ENCODE measurements at regions not wholly inside any gene's neighbourhood (a gene's known extent, or its start where the extent isn't known, plus 50 kb on each side); places are given as distances from the start of the nearest gene placed in this dataset.

- Histone ChIP-seq H3K4me1 (no peaks in the 10 kb centered on the region), H3K4me3 (no peak overlapping the region), H3K27me3 (no peaks in the 10 kb centered on the region), H3K27ac (no peak overlapping the region), H3K36me3 (replicated peaks in 1 of 2; ENCODE audit: insufficient read depth in 1 of 2, low read depth in 2 of 2) (no peaks in the 10 kb centered on the region), H3K9me3 (no peaks in the 10 kb centered on the region)
- ATAC-seq: no peak
- intact Hi-C loops (cut with DNase I): no loop called here
- no peak for DNase-seq
- WGBS, 2 donors: 56 to 60% methylated on average over 3 of the region's 3 CpGs
- no peak for TF ChIP-seq POLR2A (IDR thresholded peaks at IDR 0.05)
- TF ChIP-seq, protein P1, sequence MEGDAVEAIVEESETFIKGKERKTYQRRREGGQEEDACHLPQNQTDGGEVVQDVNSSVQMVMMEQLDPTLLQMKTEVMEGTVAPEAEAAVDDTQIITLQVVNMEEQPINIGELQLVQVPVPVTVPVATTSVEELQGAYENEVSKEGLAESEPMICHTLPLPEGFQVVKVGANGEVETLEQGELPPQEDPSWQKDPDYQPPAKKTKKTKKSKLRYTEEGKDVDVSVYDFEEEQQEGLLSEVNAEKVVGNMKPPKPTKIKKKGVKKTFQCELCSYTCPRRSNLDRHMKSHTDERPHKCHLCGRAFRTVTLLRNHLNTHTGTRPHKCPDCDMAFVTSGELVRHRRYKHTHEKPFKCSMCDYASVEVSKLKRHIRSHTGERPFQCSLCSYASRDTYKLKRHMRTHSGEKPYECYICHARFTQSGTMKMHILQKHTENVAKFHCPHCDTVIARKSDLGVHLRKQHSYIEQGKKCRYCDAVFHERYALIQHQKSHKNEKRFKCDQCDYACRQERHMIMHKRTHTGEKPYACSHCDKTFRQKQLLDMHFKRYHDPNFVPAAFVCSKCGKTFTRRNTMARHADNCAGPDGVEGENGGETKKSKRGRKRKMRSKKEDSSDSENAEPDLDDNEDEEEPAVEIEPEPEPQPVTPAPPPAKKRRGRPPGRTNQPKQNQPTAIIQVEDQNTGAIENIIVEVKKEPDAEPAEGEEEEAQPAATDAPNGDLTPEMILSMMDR (IDR thresholded peaks at IDR 0.05): no peak
Measured at GRCh38 chr1:5690291-5690690, 301.9 kb downstream of the NPHP4 start.

- no peak overlapping the region for H3K4me3 ChIP-seq
- H3K27me3 ChIP-seq: no peaks in the 10 kb centered on the region
- intact Hi-C loops (cut with DNase I): no loop called here
- ATAC-seq: no peak
- DNase-seq: no peak
- WGBS, 2 donors: 60 to 61% methylated on average over 26 to 28 of the region's 28 CpGs
- H3K9me3 ChIP-seq: no peaks in the 10 kb centered on the region
- H3K4me1 ChIP-seq: no peaks in the 10 kb centered on the region
- no peak overlapping the region for H3K27ac ChIP-seq
- no peaks in the 10 kb centered on the region for H3K36me3 ChIP-seq (replicated peaks in 1 of 2; ENCODE audit: insufficient read depth in 1 of 2, low read depth in 2 of 2)
- TF ChIP-seq, protein P1 (IDR thresholded peaks at IDR 0.05): no peak
- no peak for TF ChIP-seq POLR2A (IDR thresholded peaks at IDR 0.05)
Measured at GRCh38 chr1:5688081-5689077, 303.8 kb downstream of the NPHP4 start.

DNA sequence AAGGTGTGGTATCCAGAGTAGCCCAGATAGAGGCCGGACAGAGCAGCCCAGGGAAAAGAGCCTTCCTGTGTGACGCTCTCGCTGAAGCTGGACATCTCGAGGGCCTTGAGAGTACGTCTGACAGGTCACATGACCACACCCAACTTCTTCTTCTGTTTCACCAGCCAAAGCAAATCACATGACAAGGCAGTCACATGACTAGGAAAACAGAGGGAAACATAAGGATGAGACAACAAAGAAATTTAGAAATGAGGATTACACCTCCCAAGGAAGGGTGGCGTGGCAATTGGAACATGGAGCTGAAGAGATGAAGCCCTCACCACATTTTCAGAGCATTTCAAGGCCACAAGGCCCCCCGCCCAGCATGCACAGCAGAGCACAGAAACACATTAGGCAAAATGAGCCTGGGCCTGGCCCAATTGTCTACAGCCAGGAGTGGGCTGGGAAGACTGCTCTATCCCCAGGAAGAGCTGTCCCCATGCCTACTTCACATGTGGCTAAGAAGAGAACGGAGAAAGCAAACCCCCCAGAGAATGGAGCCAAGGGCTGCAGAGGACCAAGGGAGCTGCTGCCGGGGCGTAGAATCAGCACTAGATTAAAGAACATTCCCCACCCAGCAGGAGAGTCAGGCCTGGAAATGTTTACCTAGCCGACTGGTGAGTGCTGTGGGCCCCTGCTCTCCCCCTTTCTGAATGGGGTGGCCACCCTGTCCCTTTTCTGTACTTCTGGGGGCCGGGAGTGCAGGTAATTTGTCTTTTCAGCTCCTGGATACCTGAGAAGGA lies 305.1 kb downstream of the NPHP4 start:
- WGBS, 2 donors: 80 to 85% methylated on average over 10 to 12 of the region's 12 CpGs
- no peak for ATAC-seq
- DNase-seq: no peak
- no peak overlapping the region for H3K4me3 ChIP-seq
- intact Hi-C loops (cut with DNase I): no loop called here
- no peaks in the 10 kb centered on the region for H3K4me1 ChIP-seq
- H3K27me3 ChIP-seq: no peaks in the 10 kb centered on the region
- H3K36me3 ChIP-seq (replicated peaks in 1 of 2; ENCODE audit: insufficient read depth in 1 of 2, low read depth in 2 of 2): no peaks in the 10 kb centered on the region
- TF ChIP-seq, protein P1 (IDR thresholded peaks at IDR 0.05): no peak
- TF ChIP-seq POLR2A (IDR thresholded peaks at IDR 0.05): no peak
- no peak overlapping the region for H3K27ac ChIP-seq
- H3K9me3 ChIP-seq: no peaks in the 10 kb centered on the region

DNA sequence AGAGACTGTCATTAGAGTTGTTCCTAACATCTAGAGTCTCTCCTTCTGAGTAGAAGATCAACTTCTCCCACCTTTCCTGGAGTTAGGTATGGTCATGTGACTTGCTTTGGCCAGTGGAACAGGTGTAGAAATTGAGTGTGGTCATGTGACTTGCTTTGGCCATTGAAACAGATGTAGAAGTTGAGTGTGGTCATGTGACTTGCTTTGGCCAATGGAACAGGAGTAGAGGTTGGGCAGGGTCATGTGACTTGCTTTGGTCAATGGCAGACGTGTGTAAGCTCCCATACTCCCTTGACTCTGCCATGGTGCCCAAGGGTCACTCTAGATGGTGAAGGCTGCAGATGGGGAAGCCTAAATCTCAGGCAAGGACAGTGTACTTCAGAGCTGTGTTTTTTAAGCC lies 306.0 kb downstream of the NPHP4 start:
- DNase-seq (no peak), ATAC-seq (no peak)
- TF ChIP-seq, protein P1 (IDR thresholded peaks at IDR 0.05): no peak
- TF ChIP-seq POLR2A (IDR thresholded peaks at IDR 0.05): no peak
- intact Hi-C loops (cut with DNase I): no loop called here
- no peak overlapping the region for H3K4me3 ChIP-seq
- H3K27me3 ChIP-seq: no peaks in the 10 kb centered on the region
- no peaks in the 10 kb centered on the region for H3K9me3 ChIP-seq
- 56 to 82% methylated on average over 1 of the region's 1 CpG for WGBS, 2 donors
- no peaks in the 10 kb centered on the region for H3K4me1 ChIP-seq
- H3K27ac ChIP-seq: no peak overlapping the region
- H3K36me3 ChIP-seq (replicated peaks in 1 of 2; ENCODE audit: insufficient read depth in 1 of 2, low read depth in 2 of 2): no peaks in the 10 kb centered on the region

All from body of pancreas (tissue), 4 donors.